Stimulated activated CD8-positive, alpha-beta memory T cell treated with anti-CD3 and anti-CD28 coated beads, Interleukin-7, amount 100 ng/mL, for 1 hour (primary cell): ENCODE measurements at regions not wholly inside any gene's neighbourhood (a gene's known extent, or its start where the extent isn't known, plus 50 kb on each side); places are given as distances from the start of the nearest gene placed in this dataset.

Experiments
- DNase-seq, 2 donors: peaks; one replicate each; pipeline ENCODE4 v3.0.0-alpha.2; 2020; ENCODE audit warnings: low read depth in 2 of 2

GRCh38 chr7:68280931-68281330, 1284.3 kb downstream of the TYW1 start:
- DNase-seq = no peak

GRCh38 chr7:68288144-68288593, 1291.5 kb downstream of the TYW1 start:
- DNase-seq = no peak

GRCh38 chr7:68291710-68292109, 1295.1 kb downstream of the TYW1 start:
- DNase-seq = no peak

- no peak for DNase-seq
These were observed 1298.8 kb downstream of the TYW1 start for GRCh38 chr7:68295386-68295785.

GRCh38 chr7:68304536-68304935, 1293.7 kb upstream of the AUTS2 start:
- DNase-seq = no peak

- DNase-seq = no peak
These were observed 1291.6 kb upstream of the AUTS2 start for GRCh38 chr7:68306692-68307107.

DNA sequence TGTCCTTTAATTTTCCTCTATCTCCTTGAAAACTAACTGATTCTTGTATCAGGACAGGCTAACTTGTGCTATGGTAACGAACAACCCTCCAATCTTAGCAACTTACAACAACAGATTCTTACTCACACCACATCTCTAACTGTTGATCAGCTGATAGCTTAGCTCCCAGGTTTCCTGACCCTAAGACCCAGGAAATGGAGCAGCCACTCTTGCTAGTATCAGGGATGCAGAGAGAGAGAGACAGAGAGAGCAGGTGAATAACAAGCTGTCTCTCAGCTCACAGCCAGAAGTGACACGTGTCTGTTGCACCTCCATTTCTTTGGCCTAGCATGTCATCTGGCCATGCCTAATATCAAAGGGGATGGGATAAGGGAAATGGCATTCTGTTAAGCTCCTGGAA, 1289.0 kb upstream of the AUTS2 start:
- no peak for DNase-seq

DNA sequence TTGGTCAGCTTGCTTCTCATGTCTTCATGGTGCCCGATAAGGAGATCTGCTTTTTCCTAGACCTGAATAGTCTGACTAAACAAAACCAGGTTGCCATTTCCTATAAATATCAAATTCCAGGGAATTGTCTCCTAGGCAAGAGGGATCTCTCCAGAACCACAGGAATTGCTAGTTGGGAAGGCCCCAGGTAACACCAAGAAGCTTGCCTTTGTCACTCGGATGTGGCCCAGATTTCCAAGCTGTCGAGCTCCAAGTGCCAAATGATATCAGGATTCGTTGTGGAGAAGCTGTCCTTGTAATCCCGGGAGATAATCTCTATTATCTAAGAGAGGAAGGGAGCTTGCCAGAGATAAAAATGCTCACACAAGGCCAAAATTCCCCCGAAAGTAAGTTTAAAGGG, 1288.5 kb upstream of the AUTS2 start:
- DNase-seq = no peak

DNA sequence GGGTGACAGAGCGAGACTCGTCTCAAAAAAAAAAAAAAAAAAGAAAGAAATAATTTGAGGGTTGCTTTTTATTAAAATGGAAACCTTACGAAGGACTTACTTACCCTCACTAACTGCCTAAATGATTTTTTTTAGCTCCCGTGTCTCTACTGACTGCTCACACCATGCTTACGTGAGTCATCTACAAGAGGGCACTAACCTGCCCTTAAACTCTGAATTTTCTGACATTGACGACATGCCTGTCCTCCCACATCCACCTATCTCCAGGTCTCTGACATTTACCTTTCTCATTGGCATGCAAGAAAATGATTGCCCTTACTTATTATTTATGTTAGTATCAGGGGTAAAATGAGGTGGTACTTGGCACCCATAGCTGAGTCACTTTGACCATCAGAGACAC, 1286.3 kb upstream of the AUTS2 start:
- no peak for DNase-seq

- no peak for DNase-seq
These were observed 1284.5 kb upstream of the AUTS2 start for GRCh38 chr7:68313806-68314205.

GRCh38 chr7:68314208-68314607, 1284.1 kb upstream of the AUTS2 start:
- DNase-seq = no peak

- DNase-seq = no peak
These were observed 1280.8 kb upstream of the AUTS2 start for GRCh38 chr7:68317476-68317875.

DNA sequence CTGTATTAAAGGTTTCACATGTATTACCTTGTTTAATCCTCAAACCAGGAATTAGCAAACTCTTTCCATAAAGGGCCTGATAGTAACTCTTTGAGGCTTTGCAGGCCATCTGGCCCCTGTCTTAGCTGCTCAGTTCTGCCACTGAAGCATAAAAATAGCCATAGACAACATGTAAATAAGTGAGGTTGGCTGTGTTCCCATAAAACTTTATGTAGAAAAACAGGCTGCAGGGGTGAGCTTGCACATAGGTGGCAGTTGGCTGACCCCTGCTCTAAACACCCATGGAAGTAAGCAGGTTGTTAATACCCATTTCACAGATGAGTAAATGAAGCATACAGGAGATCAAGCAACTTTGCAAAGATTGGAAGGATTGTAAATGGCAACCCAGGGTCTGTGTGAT, 1279.2 kb upstream of the AUTS2 start:
- DNase-seq = no peak

- DNase-seq = no peak
These were observed 1277.1 kb upstream of the AUTS2 start for GRCh38 chr7:68321076-68321639.

DNA sequence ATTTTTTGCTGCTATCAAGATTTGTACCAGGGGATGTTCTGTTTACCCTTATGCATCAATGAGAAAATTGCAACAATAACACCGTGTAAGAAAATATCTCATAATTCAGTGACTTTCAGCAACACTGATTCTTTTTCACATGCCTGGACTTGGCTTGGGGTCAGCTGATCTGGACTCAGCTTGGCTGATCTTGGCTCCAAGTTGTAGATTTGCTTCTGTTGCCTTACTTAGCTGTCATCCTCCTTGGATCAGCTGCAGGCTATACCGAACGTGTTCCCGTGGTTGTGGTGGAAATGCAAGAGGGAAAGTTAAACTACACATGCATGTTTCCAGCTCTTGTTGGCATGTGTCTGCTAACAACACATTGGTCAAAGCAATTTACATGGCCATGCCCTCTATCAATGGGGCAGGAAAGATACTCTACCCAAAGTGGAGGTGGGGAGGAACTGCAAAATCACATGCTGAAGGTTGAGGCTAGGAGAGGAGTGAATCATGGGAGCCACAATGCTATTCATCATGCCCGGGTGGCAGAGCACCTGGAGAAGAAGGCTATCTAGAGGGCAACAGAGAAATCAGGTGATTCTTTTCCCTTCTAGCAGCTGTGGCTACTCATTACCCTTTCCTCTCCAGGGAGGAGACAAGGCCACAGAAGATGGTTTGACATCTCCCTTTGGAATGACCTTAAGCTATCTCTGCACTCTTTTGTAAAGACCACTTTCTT, 1276.3 kb upstream of the AUTS2 start:
- no peak for DNase-seq

- no peak for DNase-seq
These were observed 1273.7 kb upstream of the AUTS2 start for GRCh38 chr7:68324621-68325020.

- DNase-seq = no peak
These were observed 1264.1 kb upstream of the AUTS2 start for GRCh38 chr7:68334216-68334615.

GRCh38 chr7:68334636-68335272, 1263.5 kb upstream of the AUTS2 start:
- no peak for DNase-seq

- DNase-seq = no peak
These were observed 1261.7 kb upstream of the AUTS2 start for GRCh38 chr7:68336594-68336993.

DNA sequence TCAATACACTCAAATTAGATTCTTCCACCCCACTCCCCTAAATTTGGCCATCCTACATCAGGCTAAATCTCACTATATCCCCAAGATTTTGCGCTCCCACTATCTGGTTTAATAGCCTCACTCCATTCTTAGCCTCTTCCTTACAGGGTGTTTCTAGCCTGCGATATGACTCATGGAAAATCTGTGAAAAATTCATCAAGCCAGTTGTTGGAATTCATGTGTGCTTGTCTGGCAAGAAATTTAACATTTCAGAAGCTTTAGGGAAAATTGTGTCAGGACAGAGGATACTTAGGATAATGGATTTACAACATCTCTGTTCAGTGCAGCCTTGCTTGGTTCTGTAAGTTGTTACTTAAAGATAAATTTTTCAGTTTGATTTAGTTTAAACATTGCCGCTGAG, 1249.9 kb upstream of the AUTS2 start:
- no peak for DNase-seq

DNA sequence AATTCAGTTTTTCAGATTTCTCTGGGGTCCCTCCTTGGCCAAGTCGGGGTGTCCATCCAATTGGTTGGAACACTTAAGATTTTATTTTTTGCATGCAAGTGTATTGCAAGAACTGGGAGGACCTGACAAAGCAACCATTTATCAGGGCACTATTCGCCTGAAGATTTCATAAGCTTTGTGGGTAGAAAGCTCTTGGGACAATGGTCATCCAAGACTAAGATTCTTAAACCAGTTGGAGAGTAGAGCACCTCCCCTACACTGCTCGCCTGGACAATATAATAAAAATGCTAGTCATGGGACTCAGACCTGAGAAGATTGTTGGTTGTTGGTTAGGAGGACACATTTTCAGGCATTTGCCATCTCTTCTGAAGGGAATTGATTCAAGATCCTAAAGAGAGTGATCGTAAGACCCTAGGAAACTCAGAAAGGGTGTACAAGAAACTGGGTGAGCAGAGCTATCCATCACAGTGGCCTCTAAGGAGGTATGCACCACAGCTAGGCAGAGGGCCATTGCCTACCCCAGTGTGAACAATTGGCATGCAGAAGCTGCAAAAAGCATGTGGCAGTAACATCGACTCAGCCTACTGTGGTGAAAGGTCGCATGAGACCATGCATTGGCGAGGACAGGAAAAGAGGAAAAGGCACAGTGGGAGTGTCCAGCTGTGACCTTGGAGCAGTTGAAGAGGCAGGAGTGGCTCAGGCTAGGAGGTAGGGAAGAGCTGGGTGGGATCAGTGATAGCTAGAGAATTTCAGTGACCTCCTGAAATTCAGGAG, 1235.3 kb upstream of the AUTS2 start:
- DNase-seq = no peak

DNA sequence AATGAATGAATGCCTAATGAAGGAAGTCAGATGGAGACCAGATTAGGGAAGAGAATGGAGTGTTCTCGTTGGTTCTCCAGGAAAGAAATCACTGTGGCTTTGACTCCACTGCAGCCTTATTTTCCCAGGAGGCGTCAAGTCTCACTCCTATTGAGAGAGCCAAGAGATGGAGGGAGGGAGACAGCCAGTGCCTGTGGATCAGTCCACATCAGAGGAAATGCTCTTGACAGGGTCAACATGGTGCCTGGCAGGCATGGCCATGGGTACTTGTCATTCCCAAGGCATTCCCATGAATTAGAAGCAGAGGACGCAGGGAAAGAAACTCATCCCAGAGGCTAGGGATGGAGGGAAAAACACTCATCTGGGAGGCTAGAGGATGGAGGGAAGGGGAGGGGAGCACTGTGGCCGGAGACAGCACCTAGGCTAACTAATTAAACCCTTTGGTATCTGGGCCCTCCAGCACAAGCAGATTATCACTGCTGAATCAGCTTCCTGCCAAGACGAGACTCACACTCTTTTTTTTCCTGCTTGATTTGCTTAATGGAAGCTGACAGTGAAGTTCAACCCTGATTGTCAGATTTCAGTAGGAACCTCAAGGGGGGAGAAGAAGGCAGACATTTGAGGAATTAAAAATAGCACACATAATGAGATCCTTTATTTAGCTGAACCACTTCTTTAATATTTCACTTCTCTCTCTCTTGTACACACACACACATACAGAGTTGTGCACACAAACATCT, 1233.2 kb upstream of the AUTS2 start:
- DNase-seq = no peak
